Endodermal cell (in vitro differentiated cells): ENCODE measurements at regions not wholly inside any gene's neighbourhood (a gene's known extent, or its start where the extent isn't known, plus 50 kb on each side); places are given as distances from the start of the nearest gene placed in this dataset.
"Not testable (repeated sequence)": the region's sequence is repeated elsewhere in the genome, so short reads cannot be mapped to it uniquely, and the experiment has no call there.

Source experiments
- DNase-seq: peaks from one replicate; pipeline ENCODE4 v3.0.0-alpha.2; 2017
- H3K27ac ChIP-seq: 2 replicates; pipeline ENCODE4 v1.5.1; 2013; ENCODE audit warnings: mild to moderate bottlenecking, low read depth, low read length, moderate library complexity
- H3K27me3 ChIP-seq: 2 replicates; pipeline ENCODE4 v1.6.1; 2013; ENCODE audit warnings: mild to moderate bottlenecking, low read length, moderate library complexity; ENCODE audit not compliant: insufficient read depth, control insufficient read depth, poor library complexity, severe bottlenecking
- H3K36me3 ChIP-seq: 2 replicates; pipeline ENCODE4 v1.7.0; 2013; ENCODE audit warnings: mild to moderate bottlenecking, low read length, moderate library complexity; ENCODE audit not compliant: control insufficient read depth, insufficient read depth
- H3K4me1 ChIP-seq: one replicate; pipeline ENCODE4 v1.7.0; 2013; ENCODE audit warnings: low read length; ENCODE audit not compliant: control insufficient read depth, insufficient read depth
- H3K4me3 ChIP-seq: 2 replicates; pipeline ENCODE4 v1.5.1; 2013; ENCODE audit warnings: mild to moderate bottlenecking, low read length, moderate library complexity
- H3K9ac ChIP-seq: 2 replicates; pipeline ENCODE4 v1.6.1; 2013; ENCODE audit warnings: mild to moderate bottlenecking, low read length, moderate library complexity; ENCODE audit not compliant: poor library complexity, severe bottlenecking; ENCODE audit errors: extremely low read depth
- H3K9me3 ChIP-seq: 2 replicates; pipeline ENCODE4 v1.6.1; 2013; ENCODE audit warnings: mild to moderate bottlenecking, low read length, moderate library complexity; ENCODE audit not compliant: control insufficient read depth
- H3K27ac Mint-ChIP-seq: 2 replicates; pipeline ENCODE4 v1.8.0; 2020; ENCODE audit warnings: mixed read lengths
- H3K27me3 Mint-ChIP-seq: 2 replicates; pipeline ENCODE4 v1.8.0; 2021; ENCODE audit warnings: mild to moderate bottlenecking, mixed read lengths; ENCODE audit not compliant: insufficient read depth
- H3K36me3 Mint-ChIP-seq: 2 replicates; pipeline ENCODE4 v1.8.0; 2020; ENCODE audit warnings: low read depth, mixed read lengths
- H3K4me1 Mint-ChIP-seq: 2 replicates; pipeline ENCODE4 v1.8.0; 2020; ENCODE audit warnings: mixed read lengths
- H3K4me3 Mint-ChIP-seq: 2 replicates; pipeline ENCODE4 v1.8.0; 2020; ENCODE audit warnings: mild to moderate bottlenecking, moderate library complexity, mixed read lengths
- H3K9me3 Mint-ChIP-seq: 2 replicates; pipeline ENCODE4 v1.8.0; 2020; ENCODE audit warnings: mild to moderate bottlenecking, mixed read lengths
- WGBS, 2 experiments: methylation state at CpG; one replicate each; pipeline versions ENCODE4 v1.1.5 to v1.1.7; 2013; ENCODE audit warnings: missing lambda C conversion rate in 2 of 2, mixed read lengths in 1 of 2; ENCODE audit not compliant: insufficient coverage in 1 of 2, insufficient read length in 1 of 2; 5-methylcytosine and 5-hydroxymethylcytosine counted together
- TF ChIP-seq, protein P1 (sequence below): fragments of 200-600 bp; sonication (generic); conservative IDR thresholded peaks from 2 replicates; pipeline ENCODE4 v1.5.0; 2021; ENCODE audit warnings: antibody characterized with exemption, mild to moderate bottlenecking

- DNase-seq, result no peak
- TF ChIP-seq, protein P1, sequence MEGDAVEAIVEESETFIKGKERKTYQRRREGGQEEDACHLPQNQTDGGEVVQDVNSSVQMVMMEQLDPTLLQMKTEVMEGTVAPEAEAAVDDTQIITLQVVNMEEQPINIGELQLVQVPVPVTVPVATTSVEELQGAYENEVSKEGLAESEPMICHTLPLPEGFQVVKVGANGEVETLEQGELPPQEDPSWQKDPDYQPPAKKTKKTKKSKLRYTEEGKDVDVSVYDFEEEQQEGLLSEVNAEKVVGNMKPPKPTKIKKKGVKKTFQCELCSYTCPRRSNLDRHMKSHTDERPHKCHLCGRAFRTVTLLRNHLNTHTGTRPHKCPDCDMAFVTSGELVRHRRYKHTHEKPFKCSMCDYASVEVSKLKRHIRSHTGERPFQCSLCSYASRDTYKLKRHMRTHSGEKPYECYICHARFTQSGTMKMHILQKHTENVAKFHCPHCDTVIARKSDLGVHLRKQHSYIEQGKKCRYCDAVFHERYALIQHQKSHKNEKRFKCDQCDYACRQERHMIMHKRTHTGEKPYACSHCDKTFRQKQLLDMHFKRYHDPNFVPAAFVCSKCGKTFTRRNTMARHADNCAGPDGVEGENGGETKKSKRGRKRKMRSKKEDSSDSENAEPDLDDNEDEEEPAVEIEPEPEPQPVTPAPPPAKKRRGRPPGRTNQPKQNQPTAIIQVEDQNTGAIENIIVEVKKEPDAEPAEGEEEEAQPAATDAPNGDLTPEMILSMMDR, result no peak
- WGBS, 2 experiments, result 96 to 100% methylated on average over 3 to 8 of the region's 8 CpGs
- H3K4me3 ChIP-seq, result no peak overlapping the region
- H3K9ac ChIP-seq, result no peak overlapping the region
- H3K27me3 ChIP-seq, result no peaks in the 10 kb centered on the region
- no peaks in the 10 kb centered on the region for H3K4me1 Mint-ChIP-seq
- H3K27ac ChIP-seq, result no peak overlapping the region
- H3K9me3 ChIP-seq, result no peaks in the 10 kb centered on the region
- H3K4me3 Mint-ChIP-seq, result no peak overlapping the region
- H3K36me3 Mint-ChIP-seq, result no peaks in the 10 kb centered on the region
- no peak overlapping the region for H3K27ac Mint-ChIP-seq
- H3K9me3 Mint-ChIP-seq, result peaks cover 2% of the 10 kb centered on the region
- H3K27me3 Mint-ChIP-seq, result peaks cover 5% of the 10 kb centered on the region
- no peaks in the 10 kb centered on the region for H3K4me1 ChIP-seq
- H3K36me3 ChIP-seq, result no peaks in the 10 kb centered on the region
Measured at GRCh38 chr2:15757820-15758586, 166.3 kb downstream of the DDX1 start.

- WGBS, 2 experiments, result 95 to 100% methylated on average over 3 to 7 of the region's 7 CpGs
- Mint-ChIP-seq H3K36me3 (no peaks in the 10 kb centered on the region), H3K4me1 (no peaks in the 10 kb centered on the region), H3K27me3 (peaks cover 6% of the 10 kb centered on the region), H3K4me3 (no peak overlapping the region), H3K9me3 (peaks cover 2% of the 10 kb centered on the region), H3K27ac (no peak overlapping the region)
- Histone ChIP-seq H3K4me3 (no peak overlapping the region), H3K27ac (no peak overlapping the region), H3K9me3 (no peaks in the 10 kb centered on the region), H3K4me1 (no peaks in the 10 kb centered on the region), H3K36me3 (no peaks in the 10 kb centered on the region), H3K9ac (no peak overlapping the region), H3K27me3 (no peaks in the 10 kb centered on the region)
- TF ChIP-seq, protein P1, result no peak
- DNase-seq, result no peak
Measured at GRCh38 chr2:15758848-15759247, 167.2 kb downstream of the DDX1 start.

- no peaks in the 10 kb centered on the region for H3K9me3 ChIP-seq
- TF ChIP-seq, protein P1, result no peak
- no peak overlapping the region for H3K4me3 Mint-ChIP-seq
- H3K27me3 Mint-ChIP-seq, result peaks cover 6% of the 10 kb centered on the region
- H3K36me3 Mint-ChIP-seq, result no peaks in the 10 kb centered on the region
- WGBS, 2 experiments, result 88% methylated on average over 1 of the region's 1 CpG; no CpG with 5 or more reads in 1 of the 2 experiments
- H3K27ac Mint-ChIP-seq, result no peak overlapping the region
- H3K4me3 ChIP-seq, result no peak overlapping the region
- peaks cover 2% of the 10 kb centered on the region for H3K9me3 Mint-ChIP-seq
- no peaks in the 10 kb centered on the region for H3K36me3 ChIP-seq
- no peak for DNase-seq
- H3K4me1 Mint-ChIP-seq, result no peaks in the 10 kb centered on the region
- H3K27me3 ChIP-seq, result no peaks in the 10 kb centered on the region
- H3K4me1 ChIP-seq, result no peaks in the 10 kb centered on the region
- H3K9ac ChIP-seq, result no peak overlapping the region
- no peak overlapping the region for H3K27ac ChIP-seq
Measured at GRCh38 chr2:15759385-15759784, 167.7 kb downstream of the DDX1 start.

DNA sequence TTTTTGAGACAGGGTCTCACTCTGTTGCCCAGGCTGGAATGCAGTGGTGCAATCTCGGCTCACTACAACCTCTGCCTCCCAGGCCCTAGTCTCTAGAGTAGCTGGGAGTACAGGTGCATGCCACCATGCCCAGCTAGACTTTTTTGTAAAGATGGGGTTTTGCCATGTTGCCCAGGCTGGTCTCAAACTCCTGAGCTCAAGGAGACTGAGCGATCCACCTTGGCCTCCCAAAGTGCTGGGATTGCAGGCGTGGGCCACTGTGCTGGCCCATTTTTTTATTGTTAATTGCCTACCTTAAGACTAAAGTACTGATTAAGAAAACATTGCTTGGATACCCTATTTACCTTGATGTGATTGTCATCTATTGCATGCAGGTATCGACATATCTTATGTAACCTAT, 168.1 kb downstream of the DDX1 start:
- not testable (repeated sequence) for H3K9me3 Mint-ChIP-seq, H3K4me1 ChIP-seq, H3K36me3 ChIP-seq, H3K9me3 ChIP-seq, H3K4me1 Mint-ChIP-seq, H3K27ac ChIP-seq, H3K9ac ChIP-seq, DNase-seq, H3K27ac Mint-ChIP-seq, H3K4me3 ChIP-seq, H3K4me3 Mint-ChIP-seq, H3K27me3 ChIP-seq, H3K27me3 Mint-ChIP-seq, H3K36me3 Mint-ChIP-seq
- 58 to 63% methylated on average over 2 to 4 of the region's 4 CpGs for WGBS, 2 experiments
